Gastrocnemius medialis (tissue), 4 donors: ENCODE measurements at regions not wholly inside any gene's neighbourhood (a gene's known extent, or its start where the extent isn't known, plus 50 kb on each side); places are given as distances from the start of the nearest gene placed in this dataset.

Experiments
- CTCF ChIP-seq, 5 experiments: fragments of 450-650 bp in 3 of 5; fragments of 200-600 bp in 2 of 5; sonication (generic) in 2 of 5; IDR thresholded peaks in 4 of 5; conservative IDR thresholded peaks in 1 of 5; 1 replicate in 4 of 5; 2 replicates in 1 of 5; pipeline ENCODE4 v1.5.1; 2016 to 2019; ENCODE audit warnings: antibody characterized with exemption in 5 of 5, mild to moderate bottlenecking in 3 of 5, moderate library complexity in 3 of 5
- POLR2A ChIP-seq, 2 donors: fragments of 450-650 bp; IDR thresholded peaks; one replicate each; pipeline ENCODE4 v1.6.1; 2017; ENCODE audit warnings: antibody characterized with exemption in 2 of 2, mild to moderate bottlenecking in 2 of 2, moderate library complexity in 2 of 2

- no peak for TF ChIP-seq CTCF (IDR thresholded peaks at IDR 0.05 in 4 of 5, conservative IDR thresholded peaks at IDR 0.05 in 1 of 5)
- no peak for TF ChIP-seq POLR2A (IDR thresholded peaks at IDR 0.05)
Measured at GRCh38 chrX:122566401-122566800, 617.7 kb upstream of the GRIA3 start.
